Astrocyte (in vitro differentiated cells and primary cell): ENCODE measurements at regions not wholly inside any gene's neighbourhood (a gene's known extent, or its start where the extent isn't known, plus 50 kb on each side); places are given as distances from the start of the nearest gene placed in this dataset.

Experiments
- DNase-seq: peaks from one replicate; pipeline ENCODE4 v3.0.0-alpha.2; 2010; ENCODE audit warnings: low read depth
- FAIRE-seq: peaks from 2 replicates; lab custom pipeline; 2011; peaks lifted over from hg19 to GRCh38; lab: Jason Lieb, UNC
- H2AFZ ChIP-seq: 2 replicates; pipeline ENCODE4 v1.6.0; 2012; ENCODE audit warnings: low read depth, low read length, inconsistent platforms
- H3K27ac ChIP-seq: 2 replicates; pipeline ENCODE4 v1.5.1; 2011; ENCODE audit warnings: low read depth, low read length, inconsistent platforms
- H3K27me3 ChIP-seq: 2 replicates; pipeline ENCODE4 v1.6.0; 2011; ENCODE audit warnings: low read length, inconsistent platforms; ENCODE audit not compliant: insufficient read depth
- H3K36me3 ChIP-seq: 2 replicates; pipeline ENCODE4 v1.5.1; 2011; ENCODE audit warnings: low read length, inconsistent platforms; ENCODE audit not compliant: insufficient read depth
- H3K4me1 ChIP-seq: 2 replicates; pipeline ENCODE4 v1.5.1; 2011; ENCODE audit warnings: low read length, inconsistent platforms; ENCODE audit not compliant: insufficient read depth
- H3K4me2 ChIP-seq: 2 replicates; pipeline ENCODE4 v1.6.0; 2012; ENCODE audit warnings: low read length, inconsistent platforms
- H3K4me3 ChIP-seq: 2 replicates; pipeline ENCODE4 v1.5.1; 2011; ENCODE audit warnings: low read depth, mild to moderate bottlenecking, low read length, inconsistent platforms; ENCODE audit not compliant: insufficient read depth
- H3K79me2 ChIP-seq: 2 replicates; pipeline ENCODE4 v1.6.0; 2012; ENCODE audit warnings: mild to moderate bottlenecking, low read length, inconsistent platforms; ENCODE audit not compliant: insufficient read depth
- H3K9ac ChIP-seq: 2 replicates; pipeline ENCODE4 v1.6.0; 2012; ENCODE audit warnings: mild to moderate bottlenecking, low read length, inconsistent platforms
- H3K9me3 ChIP-seq: 2 replicates; pipeline ENCODE4 v1.5.1; 2012; ENCODE audit warnings: low read depth, mild to moderate bottlenecking, low read length, inconsistent platforms; ENCODE audit not compliant: insufficient read depth
- H4K20me1 ChIP-seq: 2 replicates; pipeline ENCODE4 v1.6.0; 2012; ENCODE audit warnings: low read length, inconsistent platforms; ENCODE audit not compliant: insufficient read depth
- H3K27ac Mint-ChIP-seq: one replicate; pipeline ENCODE4 v1.8.0; 2021; ENCODE audit warnings: mild to moderate bottlenecking, mixed read lengths; ENCODE audit not compliant: unreplicated experiment
- H3K27me3 Mint-ChIP-seq: one replicate; pipeline ENCODE4 v1.8.0; 2021; ENCODE audit warnings: low read depth, mixed read lengths; ENCODE audit not compliant: unreplicated experiment
- H3K36me3 Mint-ChIP-seq: one replicate; pipeline ENCODE4 v1.8.0; 2021; ENCODE audit warnings: low read depth, mixed read lengths; ENCODE audit not compliant: unreplicated experiment
- H3K4me1 Mint-ChIP-seq: one replicate; pipeline ENCODE4 v1.8.0; 2021; ENCODE audit warnings: low read depth, mixed read lengths; ENCODE audit not compliant: unreplicated experiment
- H3K4me3 Mint-ChIP-seq: one replicate; pipeline ENCODE4 v1.8.0; 2021; ENCODE audit warnings: mild to moderate bottlenecking, moderate library complexity, mixed read lengths; ENCODE audit not compliant: unreplicated experiment
- H3K9me3 Mint-ChIP-seq: one replicate; pipeline ENCODE4 v1.8.0; 2021; ENCODE audit warnings: mild to moderate bottlenecking, mixed read lengths; ENCODE audit not compliant: unreplicated experiment
- CTCF ChIP-seq: IDR thresholded peaks from 2 replicates; pipeline ENCODE4 v1.5.1; 2011; ENCODE audit warnings: low read depth, mild to moderate bottlenecking, inconsistent platforms, low read length, moderate library complexity; ENCODE audit not compliant: insufficient read depth
- EZH2 ChIP-seq: IDR thresholded peaks from 2 replicates; pipeline ENCODE4 v1.6.1; 2012; ENCODE audit warnings: mild to moderate bottlenecking, low read length, inconsistent platforms; ENCODE audit not compliant: insufficient read depth

- TF ChIP-seq CTCF (no peak), EZH2 (no peak)
- Mint-ChIP-seq H3K4me1 (no peaks in the 10 kb centered on the region), H3K27me3 (peaks cover 25% of the 10 kb centered on the region), H3K4me3 (no peak overlapping the region), H3K36me3 (no peaks in the 10 kb centered on the region), H3K9me3 (peaks cover 3% of the 10 kb centered on the region), H3K27ac (no peak overlapping the region)
- H3K27me3 ChIP-seq, result no peaks in the 10 kb centered on the region
- H3K27ac ChIP-seq, result no peak overlapping the region
- DNase-seq (no peak), FAIRE-seq (no peak)
- H3K4me3 ChIP-seq, result no peak overlapping the region
- no peak overlapping the region for H2AFZ ChIP-seq
- H3K9ac ChIP-seq, result no peak overlapping the region
- no peaks in the 10 kb centered on the region for H3K4me1 ChIP-seq
- no peaks in the 10 kb centered on the region for H3K36me3 ChIP-seq
- no peaks in the 10 kb centered on the region for H4K20me1 ChIP-seq
- H3K79me2 ChIP-seq, result no peaks in the 10 kb centered on the region
- no peak overlapping the region for H3K4me2 ChIP-seq
- H3K9me3 ChIP-seq, result peaks cover 5% of the 10 kb centered on the region
These were observed 120.0 kb upstream of the TCERG1L start for GRCh38 chr10:131431533-131431932.

GRCh38 chr10:131431978-131432690, 120.6 kb upstream of the TCERG1L start:
- no peaks in the 10 kb centered on the region for H3K4me1 ChIP-seq
- H3K9ac ChIP-seq, result no peak overlapping the region
- no peaks in the 10 kb centered on the region for H3K4me1 Mint-ChIP-seq
- H3K79me2 ChIP-seq, result no peaks in the 10 kb centered on the region
- no peak overlapping the region for H3K4me3 Mint-ChIP-seq
- DNase-seq (no peak), FAIRE-seq (no peak)
- no peaks in the 10 kb centered on the region for H3K27me3 ChIP-seq
- H3K27me3 Mint-ChIP-seq, result peaks cover 25% of the 10 kb centered on the region
- no peak overlapping the region for H2AFZ ChIP-seq
- H4K20me1 ChIP-seq, result no peaks in the 10 kb centered on the region
- no peaks in the 10 kb centered on the region for H3K36me3 Mint-ChIP-seq
- no peaks in the 10 kb centered on the region for H3K36me3 ChIP-seq
- H3K9me3 Mint-ChIP-seq, result peaks cover 3% of the 10 kb centered on the region
- H3K4me2 ChIP-seq, result no peak overlapping the region
- no peak overlapping the region for H3K27ac Mint-ChIP-seq
- no peak for TF ChIP-seq EZH2
- TF ChIP-seq CTCF, result no peak
- no peak overlapping the region for H3K27ac ChIP-seq
- peaks cover 5% of the 10 kb centered on the region for H3K9me3 ChIP-seq
- H3K4me3 ChIP-seq, result no peak overlapping the region

- Mint-ChIP-seq H3K4me3 (no peak overlapping the region), H3K27ac (no peak overlapping the region), H3K9me3 (peaks cover 4% of the 10 kb centered on the region), H3K4me1 (no peaks in the 10 kb centered on the region), H3K27me3 (peaks cover 24% of the 10 kb centered on the region), H3K36me3 (no peaks in the 10 kb centered on the region)
- no peak overlapping the region for H3K4me2 ChIP-seq
- no peak for DNase-seq
- no peaks in the 10 kb centered on the region for H4K20me1 ChIP-seq
- H3K27me3 ChIP-seq, result no peaks in the 10 kb centered on the region
- FAIRE-seq, result no peak
- peaks cover 5% of the 10 kb centered on the region for H3K9me3 ChIP-seq
- no peak overlapping the region for H2AFZ ChIP-seq
- TF ChIP-seq EZH2 (no peak), CTCF (no peak)
- H3K36me3 ChIP-seq, result no peaks in the 10 kb centered on the region
- no peaks in the 10 kb centered on the region for H3K4me1 ChIP-seq
- no peaks in the 10 kb centered on the region for H3K79me2 ChIP-seq
- no peak overlapping the region for H3K4me3 ChIP-seq
- H3K27ac ChIP-seq, result no peak overlapping the region
- H3K9ac ChIP-seq, result no peak overlapping the region
These were observed 122.0 kb upstream of the TCERG1L start for GRCh38 chr10:131433568-131433967.
